ENCODE measurements at regions not wholly inside any gene's neighbourhood (a gene's known extent, or its start where the extent isn't known, plus 50 kb on each side); places are given as distances from the start of the nearest gene placed in this dataset.

DNA sequence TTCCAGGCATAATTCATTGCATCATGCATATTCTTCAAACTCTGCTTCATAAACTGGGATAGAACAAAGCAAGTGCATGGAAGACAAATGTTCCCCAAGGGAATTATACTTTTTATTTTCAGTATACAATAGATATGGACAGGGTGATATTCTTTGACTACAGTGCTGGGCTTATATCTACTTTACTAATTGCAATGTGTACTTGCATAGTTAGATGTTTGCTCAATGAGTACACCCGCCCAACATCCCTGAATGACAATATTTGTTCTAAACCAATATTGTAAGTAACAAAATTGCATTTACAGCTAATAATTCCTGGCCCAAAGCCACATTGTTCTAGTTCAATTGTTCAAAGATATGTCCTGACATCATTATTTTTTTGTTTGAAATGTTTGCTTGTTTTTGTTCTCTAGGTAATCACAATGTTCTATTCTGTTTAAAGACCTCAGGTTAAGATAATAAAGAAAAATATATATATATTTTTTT is 171.4 kb downstream of the PTN start:
- intact Hi-C loops (cut with DNase I) = no loop called here
- DNase-seq (ENCODE audit: missing footprints) (no peak), ATAC-seq (no peak)

DNA sequence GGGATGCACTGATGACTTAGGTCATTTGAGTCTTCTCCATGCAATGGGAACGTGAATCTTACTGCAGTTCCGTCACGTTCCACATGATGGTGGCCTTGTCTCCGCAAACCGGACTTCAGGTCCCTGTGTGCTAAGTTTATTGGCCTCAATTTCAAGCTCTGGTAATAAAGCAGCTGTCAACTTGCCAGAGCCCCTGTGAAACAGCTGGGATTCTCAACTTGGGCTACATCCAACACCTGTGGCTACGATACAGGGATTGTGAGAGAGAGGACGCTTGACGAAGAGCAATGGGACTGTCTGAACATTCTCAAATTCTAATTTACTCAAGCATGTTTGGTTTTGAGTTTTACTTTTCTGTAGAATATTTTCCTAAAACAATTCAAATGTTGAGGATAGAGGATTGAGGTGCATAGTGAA is 174.2 kb downstream of the PTN start:
- DNase-seq (ENCODE audit: missing footprints) (peak; percentile 40), ATAC-seq (peak; percentile 80)
- intact Hi-C loops (cut with DNase I) = loop anchor here (2.0 to 5.0 kb wide), 2 partner anchors 288 to 424 kb away; no protein-coding TSS in a partner anchor

DNA sequence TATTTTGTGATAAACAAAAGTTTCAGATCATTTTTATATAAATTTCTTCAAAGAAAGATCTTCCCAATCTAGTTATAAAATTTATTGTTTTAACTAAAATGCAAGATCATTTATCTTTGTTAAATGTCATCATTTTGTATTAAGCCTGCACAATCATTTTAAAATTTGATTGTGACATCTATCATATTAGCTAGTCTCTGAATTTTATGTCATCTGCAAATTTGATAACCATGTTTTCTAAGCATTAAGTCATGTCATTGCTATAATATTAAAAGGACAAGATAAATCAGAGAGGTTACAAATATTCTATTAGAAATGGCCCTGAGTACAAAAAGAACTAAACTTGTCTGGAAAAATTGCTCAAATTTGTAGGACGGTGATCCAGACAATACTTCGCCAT is 175.9 kb downstream of the PTN start:
- intact Hi-C loops (cut with DNase I) = loop anchor here (2.0 to 5.0 kb wide), 2 partner anchors 290 to 425 kb away; no protein-coding TSS in a partner anchor
- DNase-seq (ENCODE audit: missing footprints) = no peak
- no peak for ATAC-seq

DNA sequence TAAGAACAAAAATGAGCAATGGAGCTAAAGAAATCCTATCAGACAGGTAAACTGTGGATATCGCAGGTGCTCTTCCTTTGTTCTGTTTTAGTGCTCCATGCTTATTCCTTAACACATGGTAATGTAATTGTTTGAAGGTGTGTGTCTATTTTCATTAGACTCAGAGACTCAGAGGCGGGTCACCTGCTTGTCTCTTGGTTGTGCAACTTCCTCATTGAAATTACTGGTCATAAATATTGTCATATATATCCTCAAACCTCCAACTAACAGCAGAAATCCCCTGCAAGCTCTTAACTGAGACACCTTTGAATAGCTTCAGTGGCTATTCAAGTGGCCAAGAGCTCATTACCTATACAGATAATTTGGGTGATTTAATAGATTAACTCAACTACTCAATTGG is 177.2 kb downstream of the PTN start:
- intact Hi-C loops (cut with DNase I) = loop anchor here (5.0 kb wide), 1 partner anchor 291 kb away; no protein-coding TSS in a partner anchor
- DNase-seq (ENCODE audit: missing footprints) (no peak), ATAC-seq (no peak)

DNA sequence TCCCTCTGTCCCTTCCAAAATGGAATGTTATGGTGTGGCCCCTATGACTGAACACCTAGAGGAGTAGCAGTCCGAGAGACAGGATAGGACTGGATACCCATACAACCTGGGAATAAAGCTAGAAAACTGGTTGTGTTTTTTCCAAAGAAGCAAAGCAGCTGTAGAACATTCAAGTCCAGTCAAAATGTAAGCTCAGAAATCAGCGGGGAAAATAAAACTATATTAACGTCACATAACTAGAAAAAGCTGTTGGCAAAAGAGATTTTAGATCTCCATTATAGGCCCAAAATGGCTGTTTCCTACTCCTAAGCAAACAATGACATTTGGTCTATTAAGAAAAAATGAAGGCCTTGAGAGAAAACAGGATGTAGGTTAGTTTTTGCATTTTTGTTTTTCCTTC is 177.7 kb downstream of the PTN start:
- DNase-seq (ENCODE audit: missing footprints) = no peak
- intact Hi-C loops (cut with DNase I) = loop anchor here (5.0 kb wide), 1 partner anchor 292 kb away; no protein-coding TSS in a partner anchor

DNA sequence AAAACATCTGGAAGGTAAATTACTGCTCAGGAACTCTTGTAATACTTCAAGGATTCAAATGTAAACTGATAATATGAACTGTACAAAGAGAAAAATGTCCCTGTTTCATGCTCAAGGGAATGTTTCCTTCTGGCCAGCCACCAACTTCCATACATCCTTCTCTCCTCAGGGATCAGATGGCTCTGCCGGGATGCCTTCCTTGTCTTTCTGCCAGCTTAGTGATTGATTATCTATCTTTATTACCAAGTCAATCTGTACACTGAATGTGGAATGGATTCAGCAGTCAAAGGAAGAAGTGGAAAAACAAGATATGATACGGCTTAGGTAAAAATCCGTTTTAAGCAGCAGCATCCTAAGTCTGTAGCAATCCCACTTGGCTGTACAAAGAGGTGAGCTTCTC is 178.3 kb downstream of the PTN start:
- intact Hi-C loops (cut with DNase I) = loop anchor here (5.0 kb wide), 1 partner anchor 292 kb away; no protein-coding TSS in a partner anchor
- ATAC-seq (no peak), DNase-seq (ENCODE audit: missing footprints) (no peak)

More for the DNA sequence above, 177.7 kb downstream of the PTN start:
- ATAC-seq = no peak

DNA sequence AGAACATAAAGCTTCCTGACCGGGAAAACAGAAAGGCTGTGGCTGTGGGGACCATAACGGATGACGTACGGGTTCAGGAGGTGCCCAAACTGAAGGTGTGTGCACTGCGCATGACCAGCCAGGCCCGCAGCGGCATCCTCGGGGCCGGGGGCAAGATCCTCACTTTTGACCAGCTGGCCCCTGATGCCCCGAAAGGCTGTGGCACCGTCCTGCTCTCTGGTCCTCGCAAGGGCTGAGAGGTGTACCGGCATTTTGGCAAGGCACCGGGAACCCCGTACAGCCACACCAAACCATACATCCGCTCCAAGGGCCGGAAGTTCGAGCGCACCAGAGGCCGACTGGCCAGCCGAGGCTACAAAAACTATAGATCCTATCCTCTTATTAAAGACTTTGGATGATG is 179.3 kb downstream of the PTN start:
- no peak for ATAC-seq
- intact Hi-C loops (cut with DNase I) = no loop called here

DNA sequence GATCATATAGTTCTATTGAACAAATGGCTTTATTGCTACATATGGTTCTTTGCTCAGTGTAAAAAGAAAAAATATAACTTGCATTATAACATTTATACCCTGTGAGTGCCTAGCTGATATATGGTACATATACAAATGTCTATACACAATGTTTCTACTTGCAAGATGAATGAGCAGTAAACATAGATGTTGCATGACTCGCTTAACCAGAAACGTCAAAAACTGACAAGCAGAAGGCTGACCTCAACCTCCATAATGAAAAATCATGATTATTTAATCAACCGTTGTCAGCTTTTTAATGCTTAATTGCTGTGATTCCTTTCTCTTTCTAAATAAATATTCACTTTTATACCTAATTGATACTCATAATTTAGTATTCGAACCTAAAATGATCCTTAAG is 183.3 kb downstream of the PTN start:
- ATAC-seq = no peak
- intact Hi-C loops (cut with DNase I) = no loop called here

More for the DNA sequence above, 179.3 kb downstream of the PTN start:
- DNase-seq (ENCODE audit: missing footprints) = no peak

DNA sequence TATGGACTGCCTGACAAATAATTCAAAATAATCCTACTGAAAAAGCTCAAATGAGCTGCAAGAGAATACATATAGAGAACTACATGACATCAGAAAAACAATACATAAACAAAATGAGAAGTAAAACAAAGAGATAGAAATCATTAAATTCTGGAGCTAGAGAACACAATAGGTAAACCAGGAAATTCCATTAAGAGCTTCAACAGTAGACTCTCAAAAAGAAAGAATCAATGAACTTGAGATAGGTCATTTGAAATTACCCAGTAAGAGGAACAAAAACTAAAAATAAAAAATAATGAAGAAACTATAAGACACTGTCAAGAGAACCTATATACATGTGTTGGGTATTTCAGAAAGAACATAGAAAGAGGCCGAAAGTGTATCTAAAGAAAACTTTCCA is 186.3 kb downstream of the PTN start:
- ATAC-seq = no peak
- intact Hi-C loops (cut with DNase I) = loop anchor here (10.0 kb wide), 1 partner anchor 202 kb away; no protein-coding TSS in a partner anchor
- DNase-seq (ENCODE audit: missing footprints) = no peak

More for the DNA sequence above, 183.3 kb downstream of the PTN start:
- no peak for DNase-seq (ENCODE audit: missing footprints)

DNA sequence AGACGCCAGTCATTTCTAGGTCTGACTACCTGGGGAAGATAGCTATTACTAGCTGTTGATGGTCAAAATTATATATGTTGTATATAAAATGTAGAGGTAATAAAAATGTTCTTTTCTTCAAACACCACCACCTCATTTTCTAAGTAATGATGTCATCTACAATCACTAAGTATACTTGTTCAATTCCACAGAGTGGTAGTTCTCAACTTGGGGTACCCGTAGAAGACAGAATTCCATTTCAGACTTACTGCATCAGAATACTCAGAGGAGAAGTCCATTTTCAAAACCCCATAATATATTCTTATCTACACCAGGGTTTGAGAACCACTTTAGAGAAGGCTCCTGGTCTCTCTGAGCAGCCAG is 191.9 kb downstream of the PTN start:
- no peak for ATAC-seq
- intact Hi-C loops (cut with DNase I) = loop anchor here (10.0 kb wide), 1 partner anchor 197 kb away; no protein-coding TSS in a partner anchor
- DNase-seq (ENCODE audit: missing footprints) = no peak

DNA sequence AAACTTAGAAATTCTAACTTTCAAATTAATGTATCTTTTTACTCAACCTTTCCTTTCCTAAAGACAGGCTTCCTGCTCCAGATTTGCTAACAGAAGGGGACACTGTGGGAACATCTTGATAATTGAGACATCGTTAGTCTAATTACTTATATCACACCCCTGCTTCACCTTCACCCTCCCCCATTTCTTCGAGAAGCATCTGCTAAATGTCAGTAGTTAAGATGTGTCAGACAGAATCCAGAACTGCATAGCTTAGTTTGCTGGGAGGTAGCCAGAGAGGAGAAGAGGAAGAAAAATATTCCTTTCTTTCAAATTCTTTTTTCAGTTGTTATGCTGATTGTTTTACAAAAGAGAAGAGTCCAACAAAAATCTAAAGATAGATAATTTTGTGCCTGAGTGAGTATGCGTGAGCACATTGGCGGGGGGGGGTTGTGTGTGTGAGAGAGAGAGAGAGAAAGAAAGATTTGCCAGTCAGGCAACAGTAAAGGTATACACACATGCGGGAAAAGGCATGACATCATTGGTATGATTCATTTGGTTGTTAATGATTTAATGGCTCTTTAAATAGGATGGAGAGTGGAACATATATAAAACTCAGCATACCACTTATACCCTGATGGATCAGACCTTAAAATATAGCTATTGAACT is 192.4 kb downstream of the PTN start:
- intact Hi-C loops (cut with DNase I) = loop anchor here (10.0 kb wide), 1 partner anchor 196 kb away; no protein-coding TSS in a partner anchor
- peak; percentile 37 for ATAC-seq
- peak; percentile 32 for DNase-seq (ENCODE audit: missing footprints)

DNA sequence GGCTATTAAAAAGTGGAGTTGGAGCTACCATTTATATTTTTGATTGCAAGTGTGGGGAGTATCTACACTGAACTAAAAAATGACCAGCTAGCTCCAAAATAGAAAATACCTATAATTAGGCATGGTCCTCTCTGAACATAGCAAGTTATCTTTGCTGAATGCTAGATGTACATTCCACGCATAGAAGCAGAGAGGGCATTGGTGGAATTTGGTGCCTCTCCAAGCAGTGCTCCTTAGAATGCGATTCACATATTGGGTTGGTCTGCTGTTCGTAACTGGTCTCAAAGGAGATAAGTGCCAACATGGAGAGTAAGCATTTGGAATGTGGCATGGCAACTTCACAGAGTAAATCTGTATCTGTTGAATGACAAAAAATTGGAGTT is 196.2 kb downstream of the PTN start:
- intact Hi-C loops (cut with DNase I) = no loop called here
- ATAC-seq = no peak
- DNase-seq (ENCODE audit: missing footprints) = no peak

DNA sequence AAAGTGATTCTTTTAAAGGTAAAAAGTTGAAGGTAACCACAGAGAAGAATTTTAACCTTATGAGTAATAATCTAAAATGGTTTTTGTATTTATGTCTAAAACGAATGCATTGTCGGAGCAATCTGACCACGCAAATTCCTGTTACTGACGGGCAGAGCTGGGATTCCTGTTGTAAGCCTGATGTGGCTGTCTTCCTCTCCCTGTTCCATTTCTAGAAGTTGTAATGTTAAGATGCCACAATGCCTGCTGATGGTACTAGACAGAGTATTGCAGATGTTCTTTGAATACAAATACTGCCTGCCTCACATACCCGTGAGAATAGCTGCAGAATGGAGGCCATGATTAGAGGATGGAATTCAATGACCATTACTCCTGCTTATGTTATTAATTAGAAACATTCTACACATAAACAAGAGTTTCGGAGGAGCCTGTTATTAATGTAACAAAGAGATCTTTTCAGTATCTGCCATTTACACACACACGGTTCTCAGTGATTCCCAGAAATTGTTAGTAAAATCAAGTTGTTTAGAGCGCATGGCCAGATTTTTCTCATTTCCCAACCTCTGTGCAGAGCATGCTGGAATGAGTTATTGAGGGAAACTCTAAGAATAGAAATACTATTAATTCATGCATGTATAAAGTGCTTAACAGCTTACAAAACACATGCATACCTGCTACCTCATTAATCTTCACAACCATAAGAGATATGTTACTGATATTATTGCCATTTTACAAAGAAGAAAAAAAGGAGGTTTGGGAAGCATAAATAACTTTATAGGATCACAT is 196.8 kb downstream of the PTN start:
- ATAC-seq (no peak), DNase-seq (ENCODE audit: missing footprints) (no peak)
- intact Hi-C loops (cut with DNase I) = no loop called here

DNA sequence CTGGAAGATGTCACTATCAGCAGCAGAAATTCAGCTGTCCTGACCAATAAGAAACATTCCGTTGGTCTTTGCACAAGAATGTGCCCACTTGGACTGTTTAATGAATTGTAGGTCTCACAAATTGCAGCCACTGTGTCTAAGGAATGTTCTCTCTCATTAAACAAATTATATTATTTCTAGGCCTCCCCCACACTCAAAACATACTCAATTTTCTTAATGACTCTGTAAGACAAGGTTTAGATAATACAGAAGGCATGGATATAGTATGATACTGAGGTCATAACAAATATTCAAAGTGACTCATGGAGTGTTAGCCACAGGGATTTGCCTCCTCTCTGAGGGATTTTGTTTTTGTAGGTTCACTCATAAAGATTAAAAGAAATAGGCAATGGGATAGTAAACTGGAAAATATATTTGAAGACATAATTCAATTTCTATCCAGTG is 197.5 kb downstream of the PTN start:
- no peak for DNase-seq (ENCODE audit: missing footprints)
- intact Hi-C loops (cut with DNase I) = no loop called here
- ATAC-seq = no peak

DNA sequence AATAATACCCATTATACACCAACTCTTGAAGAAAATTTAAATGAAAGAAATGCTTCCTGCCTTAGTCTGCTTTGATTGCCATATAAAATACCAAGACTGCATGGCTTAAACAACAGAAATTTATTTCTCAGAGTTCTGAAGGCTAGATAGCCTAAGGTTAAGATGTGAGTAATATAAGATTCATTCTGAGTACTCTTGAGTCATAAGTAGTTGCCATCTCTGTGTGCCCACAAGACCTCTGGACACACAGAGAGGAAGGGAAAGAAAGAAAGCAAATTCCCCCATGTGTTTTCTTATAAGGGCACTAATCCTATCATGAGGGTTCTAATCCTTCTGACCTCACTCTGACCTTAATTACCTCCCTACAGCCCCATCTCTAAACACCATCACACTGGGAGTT is 201.2 kb downstream of the PTN start:
- no peak for ATAC-seq
- intact Hi-C loops (cut with DNase I) = no loop called here
- DNase-seq (ENCODE audit: missing footprints) = no peak

DNA sequence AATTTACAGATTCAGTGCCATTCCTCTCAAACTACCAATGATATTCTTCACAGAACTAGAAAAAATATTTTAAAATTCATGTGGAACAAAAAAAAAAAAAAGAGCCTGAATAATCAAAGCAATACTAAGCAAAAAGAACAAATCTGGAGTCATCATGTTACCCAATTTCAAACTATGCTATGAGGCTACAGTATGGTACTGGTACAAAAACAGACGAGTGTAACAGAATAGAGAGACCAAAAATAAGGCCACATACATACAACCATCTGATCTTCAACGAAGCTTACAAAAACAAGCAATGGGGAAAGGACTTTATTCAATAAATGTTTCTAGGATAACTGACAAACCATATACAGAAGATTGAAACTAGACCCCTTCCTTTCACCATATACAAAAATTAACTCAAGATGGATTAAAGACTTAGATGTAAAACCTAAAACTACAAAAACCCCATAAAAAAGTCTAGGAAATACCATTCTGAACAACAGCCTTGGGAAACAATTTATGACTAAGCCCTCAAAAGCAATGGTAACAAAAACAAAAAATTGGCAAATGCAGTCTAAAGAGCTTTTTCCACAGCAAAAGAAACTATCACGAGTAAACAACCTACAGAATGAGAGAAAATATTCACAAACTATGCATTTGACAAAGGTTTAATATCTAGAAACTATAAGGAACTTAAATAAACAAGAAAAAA is 207.7 kb downstream of the PTN start:
- intact Hi-C loops (cut with DNase I) = no loop called here
- ATAC-seq (no peak), DNase-seq (ENCODE audit: missing footprints) (no peak)

DNA sequence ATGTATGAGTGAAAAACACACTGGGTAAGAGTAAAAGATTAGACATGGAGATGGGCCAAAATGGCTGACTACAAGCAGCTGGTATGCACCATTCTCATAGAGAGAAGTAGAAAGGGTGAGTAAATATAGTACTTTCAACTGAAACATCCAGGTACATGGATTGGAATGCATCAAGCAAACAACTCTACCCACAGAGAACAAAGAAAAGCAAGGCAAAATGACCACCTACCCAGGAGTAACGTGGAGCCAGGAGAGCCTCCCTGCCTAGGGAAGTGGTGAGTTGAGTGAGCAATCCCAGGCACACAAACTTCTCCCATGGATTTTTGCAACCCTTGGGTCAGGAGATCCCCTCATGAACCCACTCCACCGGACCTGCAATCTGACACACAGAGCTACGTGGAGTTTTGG is 212.8 kb downstream of the PTN start:
- ATAC-seq = no peak
- intact Hi-C loops (cut with DNase I) = no loop called here
- DNase-seq (ENCODE audit: missing footprints) = no peak

DNA sequence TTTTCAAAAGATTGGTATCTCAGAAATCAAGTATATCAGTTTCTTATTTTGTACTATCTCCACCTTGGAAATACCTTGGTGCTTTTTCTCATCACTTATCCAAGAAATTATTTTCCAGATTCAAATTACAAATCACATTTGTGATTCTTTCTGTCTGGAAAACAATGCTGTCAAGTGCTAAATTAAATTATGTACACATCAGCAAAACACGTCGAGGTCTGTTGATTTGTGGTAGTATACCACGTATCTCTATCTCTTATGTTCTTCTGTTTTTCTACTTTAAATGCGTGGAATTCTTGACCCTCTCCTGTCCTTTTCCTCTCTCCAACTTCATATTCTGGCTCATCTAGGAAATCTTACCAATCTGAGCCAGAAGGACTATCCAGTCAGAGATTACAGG is 214.5 kb downstream of the PTN start:
- DNase-seq (ENCODE audit: missing footprints) (no peak), ATAC-seq (no peak)
- intact Hi-C loops (cut with DNase I) = no loop called here

DNA sequence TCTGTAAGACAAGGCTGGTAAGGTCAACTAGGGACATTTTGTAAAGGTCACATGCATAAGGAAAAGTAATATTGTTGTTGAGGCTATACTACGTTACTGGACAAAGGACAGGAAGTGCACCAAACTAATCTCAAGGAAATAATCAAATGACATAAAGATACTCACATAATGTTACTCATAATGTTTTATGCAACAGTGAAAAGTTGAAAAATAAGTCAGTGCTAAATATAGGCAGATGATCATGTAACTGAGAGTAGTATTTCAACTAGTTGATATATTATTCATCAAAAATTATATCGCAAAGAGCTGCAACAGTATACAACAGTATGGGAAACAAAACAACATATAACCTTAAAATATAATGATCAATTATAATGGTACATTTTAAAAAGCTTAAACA is 215.7 kb downstream of the PTN start:
- intact Hi-C loops (cut with DNase I) = no loop called here
- DNase-seq (ENCODE audit: missing footprints) (no peak), ATAC-seq (no peak)
